GM18498 (cell line): ENCODE measurements at regions not wholly inside any gene's neighbourhood (a gene's known extent, or its start where the extent isn't known, plus 50 kb on each side); places are given as distances from the start of the nearest gene placed in this dataset.

ENCODE experiments used
- ATAC-seq: cut with Tn5 transposase; IDR thresholded peaks from one replicate; pipeline ENCODE4 v1.9.1; 2021; ENCODE audit warnings: mild to moderate bottlenecking, moderate library complexity; ENCODE audit not compliant: unreplicated experiment

DNA sequence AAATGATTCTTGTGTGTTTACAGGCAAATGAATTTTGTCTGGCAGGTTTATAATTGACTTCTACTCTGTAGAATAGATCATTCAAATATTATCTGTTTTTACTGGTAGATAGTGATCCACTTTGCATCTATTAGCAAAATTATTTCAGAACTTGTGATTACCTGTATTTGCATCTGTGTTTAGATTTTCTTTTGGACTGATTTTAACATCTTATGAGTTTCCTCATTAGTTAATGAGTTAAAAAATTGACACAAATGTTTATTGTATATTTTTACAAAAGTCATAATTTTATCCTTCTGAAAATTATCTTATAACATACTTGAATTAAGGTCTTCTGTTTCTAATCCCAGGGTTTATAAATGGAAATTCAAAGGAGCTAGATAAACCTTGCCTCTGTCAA, 132.0 kb upstream of the KCNJ16 start:
- no peak for ATAC-seq

DNA sequence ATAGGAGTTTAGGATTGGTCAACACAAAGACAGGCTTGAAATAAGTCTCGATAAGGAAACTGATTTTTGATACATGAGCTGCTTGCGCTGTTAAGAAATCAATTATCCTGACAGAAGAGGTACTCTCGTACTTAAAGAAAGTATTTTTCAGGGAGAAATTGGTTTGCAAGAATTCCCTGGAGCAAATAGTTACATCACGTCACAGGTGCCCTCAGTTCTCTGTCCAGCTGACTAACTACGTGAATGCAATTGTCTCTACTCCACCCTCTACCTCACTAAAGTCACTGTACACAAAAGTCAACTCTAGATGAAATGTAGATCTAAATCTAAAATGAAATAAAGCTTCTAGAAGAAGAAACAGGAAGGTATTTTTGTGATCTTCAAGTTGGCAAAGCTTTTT, 130.6 kb upstream of the KCNJ16 start:
- no peak for ATAC-seq

DNA sequence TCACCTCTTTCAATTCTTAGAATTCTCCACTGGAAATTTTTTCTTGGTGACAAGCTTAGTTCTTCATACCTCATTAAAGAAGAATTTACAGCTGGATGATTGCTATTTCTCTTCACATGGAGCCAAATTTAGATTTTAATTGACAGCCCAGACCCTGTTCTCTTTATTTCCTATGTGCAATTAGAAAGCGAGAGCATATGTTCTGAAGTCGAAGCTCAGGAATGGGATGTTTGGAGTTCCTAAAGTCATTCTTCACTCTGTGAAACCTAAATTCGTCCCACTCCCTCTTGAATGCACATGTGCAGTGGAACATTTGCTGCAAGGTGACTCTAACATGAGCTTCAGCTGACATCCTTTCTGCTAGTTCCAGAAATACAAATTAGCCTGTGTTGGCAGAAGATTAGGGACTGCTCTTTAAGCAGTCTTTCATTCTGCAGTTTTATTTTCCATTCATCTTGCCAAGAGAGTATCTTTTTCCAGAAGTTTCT, 129.3 kb upstream of the KCNJ16 start:
- ATAC-seq, result no peak

DNA sequence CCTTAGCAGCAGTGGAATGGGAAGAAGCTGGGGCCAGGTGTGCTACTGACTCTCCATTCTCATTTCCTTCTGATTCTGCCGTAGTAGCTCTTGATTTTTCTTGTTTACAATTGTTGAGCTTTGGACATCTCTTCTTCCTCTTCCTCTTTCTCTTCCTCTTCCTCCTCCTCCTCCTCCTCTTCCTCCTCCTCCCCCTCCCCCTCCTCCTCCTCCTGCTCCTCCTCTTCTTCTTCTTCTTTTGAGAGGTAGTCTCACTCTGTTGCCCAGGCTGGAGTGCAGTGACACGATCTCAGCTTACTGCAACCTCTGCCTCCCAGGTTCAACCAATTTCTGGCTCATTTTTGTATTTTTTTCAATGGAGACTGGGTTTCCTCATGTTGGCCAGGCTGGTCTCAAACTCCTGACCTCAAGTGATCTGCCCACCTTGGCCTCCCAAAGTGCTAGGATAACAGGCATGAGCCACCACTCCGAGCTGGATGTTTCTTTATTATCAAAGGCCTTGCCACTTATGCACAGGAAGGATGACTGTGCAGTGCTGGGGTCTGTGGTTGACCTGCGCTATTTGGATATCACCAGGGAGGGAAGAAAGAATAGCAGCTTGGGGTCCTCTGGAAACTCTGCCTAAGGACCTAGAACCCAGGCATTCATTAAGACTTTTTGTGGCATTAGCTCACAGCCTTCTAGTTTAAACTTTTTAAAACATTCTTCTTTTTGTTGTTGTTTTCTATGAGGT, 127.8 kb upstream of the KCNJ16 start:
- ATAC-seq, result no peak

DNA sequence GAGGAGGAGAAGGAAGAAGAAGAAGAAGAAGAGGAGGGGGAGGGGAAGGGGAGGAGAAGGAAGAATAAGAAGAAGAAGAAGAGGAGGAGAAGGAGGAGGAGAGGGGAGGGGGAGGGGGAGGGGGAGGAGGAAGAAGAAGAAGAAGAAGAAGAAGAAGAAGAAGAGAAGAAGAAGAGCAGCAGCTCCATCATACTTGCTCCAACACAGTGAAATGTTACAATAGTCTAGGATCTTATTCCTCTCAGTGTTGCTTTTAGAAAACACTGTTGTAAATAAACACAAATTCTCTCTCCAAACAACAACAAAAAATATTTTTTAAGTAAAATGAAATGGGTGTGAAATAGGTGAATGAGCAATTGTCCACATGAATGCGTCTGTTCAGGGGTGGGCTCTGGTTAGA, 126.6 kb upstream of the KCNJ16 start:
- ATAC-seq, result no peak

DNA sequence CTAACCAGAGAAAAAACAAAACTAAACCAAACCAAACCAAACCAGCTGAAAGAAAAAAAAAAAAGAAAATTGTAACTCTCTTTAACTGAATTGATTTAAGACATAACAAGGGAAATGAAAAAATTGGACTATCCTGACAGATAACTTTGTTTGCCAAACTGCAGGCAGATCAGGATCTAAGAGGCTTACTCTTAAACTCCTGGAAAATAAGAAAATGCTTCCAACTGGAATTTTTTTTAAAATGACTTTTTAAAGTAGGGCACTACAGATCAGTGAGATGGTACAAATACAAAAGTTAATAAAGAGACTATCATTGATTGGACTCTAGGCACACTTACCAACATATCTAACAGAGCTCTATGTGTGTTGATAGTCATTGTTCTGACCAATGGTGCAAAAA, 125.5 kb upstream of the KCNJ16 start:
- ATAC-seq, result no peak

DNA sequence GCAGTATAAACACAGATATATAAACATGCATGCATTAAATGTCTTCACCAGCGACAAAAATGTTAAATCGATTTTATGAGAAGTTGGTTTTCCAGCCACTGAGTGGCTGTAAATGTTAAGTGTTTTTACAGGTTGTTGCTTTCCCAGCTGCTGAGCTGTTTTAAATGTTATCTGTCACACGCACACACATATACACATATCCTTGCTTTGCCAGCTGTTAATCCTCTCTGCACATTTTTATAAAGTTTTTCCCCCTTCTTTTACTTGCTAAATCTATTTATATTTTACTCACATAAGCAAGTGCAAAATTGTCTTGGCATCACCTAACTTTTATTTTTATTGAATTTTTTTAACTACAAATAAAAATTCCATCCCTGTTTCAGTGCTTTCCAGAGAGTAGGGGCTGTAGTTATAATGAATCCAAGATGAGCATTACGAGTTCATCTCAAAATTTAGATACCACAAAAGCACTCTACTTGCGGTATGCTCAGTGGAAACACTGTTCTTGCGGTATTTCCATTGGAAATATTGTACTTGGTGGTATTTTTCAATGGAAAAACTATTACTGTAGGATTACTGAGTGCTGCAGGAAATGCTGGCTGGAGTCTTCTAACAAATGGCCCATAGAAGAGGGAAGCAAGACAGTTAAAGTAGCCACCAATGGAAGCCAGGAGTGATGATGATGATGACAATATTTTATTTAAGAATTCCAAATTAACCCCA, 124.9 kb upstream of the KCNJ16 start:
- no peak for ATAC-seq

DNA sequence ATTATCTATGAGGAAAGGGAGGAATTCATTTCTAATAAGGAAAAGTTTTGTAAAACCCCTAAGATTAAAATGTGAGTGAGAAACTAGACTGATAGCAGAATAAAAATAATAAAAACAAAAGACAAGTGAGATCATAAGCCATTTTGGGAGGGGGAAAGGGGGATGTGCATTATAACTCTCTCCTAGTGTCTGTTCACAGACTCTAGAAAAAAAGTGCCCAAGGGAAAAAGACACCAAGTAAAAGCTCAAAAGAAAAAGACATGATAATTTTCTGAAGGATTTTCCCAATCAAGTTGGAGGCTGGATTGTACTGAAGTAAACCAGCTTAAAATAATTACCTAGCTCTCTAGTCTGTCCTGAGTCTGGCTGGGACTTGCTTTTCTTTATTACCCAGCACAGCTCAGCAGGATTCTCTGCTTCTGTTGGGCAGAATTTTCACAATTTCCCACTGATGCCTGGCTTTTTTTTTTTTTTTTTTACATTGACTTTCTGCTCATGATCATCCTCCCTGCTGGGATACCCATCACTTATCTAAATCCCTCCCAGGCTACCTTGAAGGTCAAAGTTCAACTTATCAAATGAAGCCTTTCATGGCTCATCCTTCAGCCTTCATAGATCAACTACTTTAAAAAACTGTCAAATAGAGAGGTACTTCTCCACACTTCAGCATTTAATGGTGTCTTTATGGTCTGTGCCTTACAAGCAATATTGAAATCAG, 124.2 kb upstream of the KCNJ16 start:
- ATAC-seq, result no peak

DNA sequence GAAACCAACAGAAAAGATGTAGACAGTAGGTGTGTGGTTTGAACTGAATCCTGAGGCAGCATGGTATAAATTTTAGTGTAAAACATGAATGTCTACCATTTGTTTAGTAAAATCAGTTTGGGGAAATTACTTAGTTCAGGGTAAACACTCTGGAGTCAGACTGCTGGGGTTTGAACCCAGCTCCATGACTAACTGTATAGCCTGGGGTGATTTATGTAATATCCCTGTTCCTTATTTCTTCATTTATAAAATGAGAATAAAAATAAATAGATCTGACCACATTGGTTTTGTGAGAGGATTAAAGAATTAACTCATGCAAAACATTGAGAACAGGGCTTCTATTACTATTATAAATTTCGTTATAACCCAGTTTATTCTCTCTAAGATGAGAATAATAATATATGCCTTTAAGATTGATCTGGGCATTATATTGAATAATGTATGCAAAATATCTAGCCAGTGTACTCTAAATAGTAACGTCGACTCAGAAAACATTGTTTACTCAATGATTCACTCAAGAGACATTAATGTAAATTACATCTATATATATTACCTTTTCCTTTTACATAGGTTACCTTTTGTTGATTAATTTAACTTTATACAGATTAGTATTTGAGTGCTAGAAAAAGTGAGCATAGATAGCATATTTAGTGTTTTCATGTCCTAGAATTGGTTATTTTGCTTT, 120.6 kb upstream of the KCNJ16 start:
- ATAC-seq, result no peak

DNA sequence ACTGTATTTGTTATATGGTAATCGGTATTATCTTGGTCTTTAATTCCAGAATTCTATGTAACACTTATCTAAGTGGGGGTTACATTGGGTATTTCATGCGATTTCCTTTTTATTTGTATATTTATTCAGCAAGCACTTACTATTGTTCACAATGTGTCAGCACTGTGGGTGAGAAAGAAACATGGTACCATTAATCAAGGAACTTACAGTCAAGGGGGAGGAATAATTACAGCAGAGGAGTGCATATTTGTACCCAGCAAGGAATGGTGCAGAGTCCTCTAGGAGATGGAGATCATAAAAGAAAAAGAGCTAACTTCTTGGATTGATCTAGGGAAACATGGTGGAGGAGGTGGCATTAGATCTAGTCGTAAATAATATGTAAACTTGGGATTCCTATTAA, 117.0 kb upstream of the KCNJ16 start:
- ATAC-seq, result no peak

DNA sequence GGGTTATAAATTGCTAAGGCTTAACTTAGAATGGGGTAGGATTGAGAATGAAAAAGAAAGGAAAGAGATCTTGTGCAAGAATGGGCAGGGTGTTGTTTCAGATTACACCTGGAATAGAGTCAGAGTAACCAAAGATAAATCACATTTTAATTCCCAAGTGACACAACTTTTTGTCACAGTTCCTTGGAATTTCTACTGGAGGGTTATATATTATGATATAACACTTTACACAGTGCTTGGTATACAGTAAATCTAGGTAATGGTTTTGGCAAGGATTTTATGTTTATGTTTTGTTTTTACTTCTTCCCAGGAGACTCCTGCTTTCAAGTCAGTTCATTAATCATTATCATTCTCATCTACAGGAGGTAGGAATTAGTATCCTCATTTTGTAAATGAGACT, 115.7 kb upstream of the KCNJ16 start:
- no peak for ATAC-seq

DNA sequence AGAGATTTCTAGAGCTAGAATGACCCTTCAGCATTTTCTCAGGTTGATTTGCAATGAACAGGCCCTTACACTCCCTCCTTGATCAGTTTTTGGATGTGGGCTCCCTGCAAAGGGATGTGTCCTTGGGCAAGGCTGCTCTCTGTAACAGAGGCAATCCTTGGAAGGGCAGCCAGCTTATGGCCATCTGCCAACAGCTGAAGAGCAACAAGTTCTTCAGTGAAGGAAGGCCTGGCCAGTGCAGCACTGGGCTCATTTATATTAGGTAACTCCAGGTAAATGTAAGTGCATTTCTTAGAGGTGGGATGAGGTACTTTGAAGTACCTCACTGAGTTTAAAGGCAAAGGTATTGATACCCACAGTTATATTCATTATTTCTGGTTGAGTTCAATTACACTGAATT, 114.3 kb upstream of the KCNJ16 start:
- ATAC-seq, result no peak

DNA sequence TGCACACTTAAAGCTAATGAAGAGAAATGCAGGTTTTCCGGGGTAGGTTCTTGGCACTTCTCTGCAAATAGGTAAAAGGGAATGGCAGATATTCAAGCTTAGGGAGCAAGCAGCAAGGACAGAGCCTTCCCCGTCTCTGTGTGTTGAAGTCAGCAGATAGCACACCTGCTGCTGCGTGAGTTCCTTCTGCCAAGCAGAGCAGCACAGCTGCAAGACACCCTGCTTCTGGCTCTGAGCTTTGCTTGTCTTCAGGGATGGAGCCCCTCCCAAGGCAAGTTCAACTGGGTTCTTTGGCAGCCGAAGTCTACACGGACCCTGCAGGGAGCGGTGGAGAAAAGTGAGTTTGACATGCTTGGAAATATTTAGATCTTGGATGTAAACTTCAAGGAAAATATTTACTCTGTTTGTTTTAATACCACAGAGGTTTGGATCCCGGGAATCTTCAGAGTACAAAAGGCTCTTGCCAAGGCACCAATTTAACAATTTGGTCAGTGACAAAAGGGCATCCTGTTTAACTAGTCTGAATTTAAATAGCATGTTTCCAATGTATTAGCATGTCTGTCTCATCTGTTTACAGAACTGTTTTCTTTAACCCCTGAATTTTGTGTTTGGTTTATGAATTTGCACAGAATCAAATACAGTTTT, 113.4 kb upstream of the KCNJ16 start:
- no peak for ATAC-seq

DNA sequence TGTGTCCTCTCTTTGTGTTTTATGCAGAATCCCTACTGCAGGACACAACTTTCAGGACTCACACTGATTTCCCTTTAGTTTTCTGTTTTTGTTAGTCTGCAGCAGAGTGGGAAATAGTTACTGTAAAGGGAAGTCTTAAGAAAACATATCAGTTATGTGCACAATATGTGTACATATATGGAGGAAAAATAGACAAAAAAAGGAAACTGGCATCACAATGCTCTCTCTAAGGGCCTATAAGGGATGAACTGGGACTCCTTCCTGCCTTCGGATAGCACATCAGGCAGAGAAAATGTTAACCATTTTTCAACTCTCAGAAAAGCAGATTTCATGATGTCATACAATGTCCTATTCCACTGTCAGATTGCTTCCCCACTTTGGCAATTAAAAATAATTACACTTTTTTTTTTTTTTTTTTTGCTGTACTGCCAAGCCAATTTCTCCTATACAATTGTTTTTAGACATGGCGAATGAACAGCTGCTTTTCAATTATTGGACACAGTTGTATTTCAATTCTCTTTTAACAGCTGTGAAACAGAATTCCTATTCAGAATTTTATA, 112.5 kb upstream of the KCNJ16 start:
- ATAC-seq, result no peak

DNA sequence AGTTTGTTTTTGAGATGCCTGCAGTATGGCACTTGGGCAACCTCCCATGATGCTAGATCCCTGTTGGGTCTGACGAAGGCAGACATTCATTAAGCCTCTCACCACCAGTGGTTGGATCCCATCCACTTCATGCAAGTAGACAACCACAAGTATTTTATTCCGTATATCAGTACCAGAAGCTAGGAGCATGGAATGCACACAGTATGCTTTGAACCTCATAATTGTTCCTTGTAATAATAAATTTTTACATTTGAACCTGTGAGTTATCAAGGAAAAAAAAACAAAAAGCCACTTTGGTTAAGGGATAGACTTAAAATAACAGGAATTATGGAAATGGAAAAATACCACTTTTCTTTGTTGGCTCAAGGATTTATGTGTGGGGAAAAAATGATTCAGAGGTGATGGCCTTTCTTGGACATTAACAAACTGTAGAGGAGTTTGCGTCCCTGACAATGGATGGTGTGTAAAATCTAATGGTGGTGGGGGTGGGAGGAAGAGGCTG, 107.1 kb upstream of the KCNJ16 start:
- no peak for ATAC-seq

DNA sequence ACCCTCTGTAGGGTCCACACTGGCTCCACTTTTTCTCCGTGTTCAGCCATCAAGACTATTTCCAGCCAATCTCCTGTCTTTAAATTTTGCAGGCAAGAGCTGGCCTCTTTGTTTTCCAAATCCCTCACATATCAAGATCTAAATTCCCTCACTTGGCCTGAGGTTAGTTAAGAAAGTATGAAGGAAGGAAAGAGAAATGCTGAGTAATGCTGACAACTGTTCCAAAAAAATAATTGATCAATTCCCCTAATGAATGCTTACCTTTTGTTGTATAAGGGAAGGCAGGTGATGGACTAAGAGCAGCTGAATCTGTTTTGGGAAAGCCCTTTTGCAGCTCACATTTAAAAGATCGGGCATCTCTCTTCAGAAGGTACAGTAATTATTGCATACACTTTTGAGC, 105.1 kb upstream of the KCNJ16 start:
- no peak for ATAC-seq

DNA sequence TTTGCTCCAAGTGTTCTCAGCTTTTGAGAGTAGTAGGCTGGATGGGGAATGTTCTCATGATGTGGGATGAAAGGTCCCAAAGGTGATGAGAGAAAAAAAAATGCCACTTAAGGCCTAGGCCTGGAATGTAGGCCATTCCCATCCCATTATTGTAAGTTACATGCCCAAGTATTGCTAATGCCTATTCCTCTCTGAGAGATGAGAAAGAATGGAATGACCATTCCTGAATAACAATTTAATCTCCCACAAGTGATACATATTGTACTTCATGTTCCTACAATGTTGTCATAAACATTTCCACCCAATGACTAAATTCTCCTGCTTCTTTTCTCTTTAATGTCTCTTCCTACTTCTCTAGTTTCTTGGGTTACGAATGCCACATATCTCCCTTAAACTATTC, 102.8 kb upstream of the KCNJ16 start:
- no peak for ATAC-seq

DNA sequence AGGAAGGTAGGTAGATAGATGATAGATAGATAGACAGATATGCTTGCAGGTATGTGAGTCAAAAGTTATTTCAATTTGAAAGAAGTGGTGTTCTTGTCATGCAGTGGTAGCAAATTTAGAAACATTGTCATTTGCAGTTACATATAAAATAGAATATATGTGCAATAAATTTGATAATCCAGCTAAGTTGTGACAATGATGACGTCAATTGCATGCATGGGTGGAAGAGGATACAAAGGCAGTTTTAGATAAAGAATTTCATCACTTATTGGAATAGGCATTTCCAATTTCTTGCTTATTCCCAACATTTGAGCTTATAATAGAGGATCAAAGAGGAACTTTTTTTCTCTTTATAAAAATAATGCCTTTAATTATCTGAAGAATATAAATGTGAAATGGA, 99.2 kb upstream of the KCNJ16 start:
- no peak for ATAC-seq

DNA sequence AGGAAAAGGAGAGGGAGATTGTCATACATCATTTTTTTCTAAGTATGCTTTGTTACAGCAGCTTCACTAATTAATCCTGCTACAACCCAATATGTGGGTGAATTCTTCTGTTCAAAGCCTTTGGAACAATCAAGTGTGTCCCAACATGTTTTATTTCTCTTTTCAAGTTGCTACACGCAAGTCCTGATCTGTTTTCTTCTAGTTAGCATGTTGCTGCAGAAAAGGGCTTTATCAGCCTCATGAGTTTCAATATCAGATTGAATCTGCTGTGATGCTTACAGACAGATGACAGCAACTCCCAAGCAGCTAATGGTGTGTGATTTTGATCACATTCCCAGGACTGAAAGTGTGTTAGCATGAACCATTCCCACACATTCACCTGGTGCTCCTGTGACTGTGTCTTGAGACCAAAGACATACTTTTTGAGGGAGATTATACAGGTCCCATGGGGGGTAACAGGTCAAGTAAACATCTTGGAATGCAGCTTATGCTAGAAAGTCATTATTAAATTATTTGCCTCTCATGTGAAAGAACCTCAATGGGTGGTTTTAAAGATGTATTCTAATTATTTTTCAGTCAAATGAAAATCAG, 96.9 kb upstream of the KCNJ16 start:
- ATAC-seq, result no peak

DNA sequence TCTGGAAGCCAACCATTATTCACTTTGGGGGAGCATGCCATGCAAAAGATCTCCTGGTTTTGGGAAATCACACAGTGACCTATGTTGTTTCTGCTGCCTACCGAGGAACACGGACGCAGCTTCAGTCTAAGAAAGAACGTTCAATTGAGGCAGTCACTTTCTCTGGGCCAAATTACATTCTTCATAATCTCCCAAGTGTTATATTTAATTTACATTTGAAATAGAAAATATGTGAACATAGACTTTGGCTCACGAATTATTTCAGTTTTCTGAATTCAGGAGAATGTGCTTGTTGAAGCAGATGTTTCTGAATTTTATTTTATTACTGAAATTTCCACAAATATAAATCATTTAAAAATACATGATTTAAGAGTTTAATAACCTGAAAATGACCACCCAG, 93.6 kb upstream of the KCNJ16 start:
- ATAC-seq, result no peak
